GM12874 (cell line): ENCODE measurements at regions not wholly inside any gene's neighbourhood (a gene's known extent, or its start where the extent isn't known, plus 50 kb on each side); places are given as distances from the start of the nearest gene placed in this dataset.

ENCODE experiments used
- CTCF ChIP-seq: IDR thresholded peaks from 2 replicates; pipeline ENCODE4 v1.5.1; 2011; ENCODE audit warnings: low read depth, mild to moderate bottlenecking, control low read depth, low read length, moderate library complexity; ENCODE audit not compliant: insufficient read depth

- no peak for TF ChIP-seq CTCF
Observed at GRCh38 chr10:64041989-64042490, 520.8 kb downstream of the REEP3 start.

GRCh38 chr10:64044098-64044497 is 522.9 kb downstream of the REEP3 start:
- no peak for TF ChIP-seq CTCF

- no peak for TF ChIP-seq CTCF
Observed at GRCh38 chr10:64054392-64054791, 533.2 kb downstream of the REEP3 start.

GRCh38 chr10:64059884-64060283 is 538.7 kb downstream of the REEP3 start:
- TF ChIP-seq CTCF, result no peak

GRCh38 chr10:64060389-64060788 is 539.2 kb downstream of the REEP3 start:
- TF ChIP-seq CTCF, result no peak

- no peak for TF ChIP-seq CTCF
Observed at GRCh38 chr10:64062793-64063192, 541.6 kb downstream of the REEP3 start.

GRCh38 chr10:64067009-64067606 is 545.9 kb downstream of the REEP3 start:
- no peak for TF ChIP-seq CTCF
